ENCODE measurements at regions not wholly inside any gene's neighbourhood (a gene's known extent, or its start where the extent isn't known, plus 50 kb on each side); places are given as distances from the start of the nearest gene placed in this dataset.

DNA sequence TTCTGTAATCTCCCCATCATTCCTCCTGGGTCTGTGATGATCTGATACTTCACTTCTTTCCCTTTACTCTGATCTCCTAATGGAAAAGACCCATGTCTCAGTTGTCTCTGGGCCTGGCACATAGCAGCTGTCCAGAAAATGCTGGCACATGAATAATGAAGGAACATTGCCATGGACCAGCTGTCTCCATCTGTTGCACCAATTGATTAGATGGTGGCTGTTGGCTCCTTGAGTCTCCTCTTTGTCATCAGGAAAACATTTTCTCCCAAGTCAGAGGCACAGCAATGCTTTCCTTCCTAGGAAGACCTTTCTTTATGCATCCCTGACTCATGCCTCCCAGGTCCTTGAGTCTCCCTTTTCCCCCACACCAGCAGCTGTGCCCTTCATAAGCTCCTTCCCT lies 286.2 kb upstream of the CXCR4 start:
- Mint-ChIP-seq H3K27ac (no peak overlapping the region), H3K27me3 (peaks cover 62 to 87% of the 10 kb centered on the region in 2 donors), H3K9me3 (no peaks in the 10 kb centered on the region), H3K36me3 (ENCODE audit: insufficient read depth) (no peaks in the 10 kb centered on the region), H3K4me3 (no peak overlapping the region), H3K4me1 (ENCODE audit: low read depth in 2 of 2) (peaks cover 0 to 3% of the 10 kb centered on the region in 2 donors)
- ATAC-seq (replicated peaks) (no peak), DNase-seq (no peak)

DNA sequence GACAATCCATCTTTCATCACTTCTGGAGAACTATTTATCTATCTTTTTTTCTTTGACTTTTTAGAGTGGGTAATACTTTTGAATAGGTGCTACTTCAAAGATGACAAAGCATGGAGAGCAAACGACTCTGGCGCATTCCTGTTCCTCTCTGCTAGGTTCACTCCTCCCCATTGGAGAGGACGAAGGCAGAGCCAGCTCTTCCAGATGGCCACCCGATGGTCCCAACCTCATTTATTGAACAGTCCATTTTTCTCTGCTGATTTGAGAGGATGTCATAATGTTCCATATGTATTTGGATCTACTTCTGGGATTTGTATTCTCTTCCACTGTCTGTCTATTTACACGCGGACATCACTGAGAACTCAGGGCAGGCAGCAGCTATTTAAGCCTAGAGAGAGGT lies 284.3 kb upstream of the CXCR4 start:
- Mint-ChIP-seq H3K36me3 (ENCODE audit: insufficient read depth) (no peaks in the 10 kb centered on the region), H3K27ac (no peak overlapping the region), H3K9me3 (no peaks in the 10 kb centered on the region), H3K4me3 (no peak overlapping the region), H3K4me1 (ENCODE audit: low read depth in 2 of 2) (no peaks in the 10 kb centered on the region), H3K27me3 (peaks cover 43 to 77% of the 10 kb centered on the region in 2 donors)
- DNase-seq (no peak), ATAC-seq (replicated peaks) (no peak)

GRCh38 chr2:136399667-136400289 lies 281.8 kb upstream of the CXCR4 start:
- no peaks in the 10 kb centered on the region for H3K36me3 Mint-ChIP-seq (ENCODE audit: insufficient read depth)

DNA sequence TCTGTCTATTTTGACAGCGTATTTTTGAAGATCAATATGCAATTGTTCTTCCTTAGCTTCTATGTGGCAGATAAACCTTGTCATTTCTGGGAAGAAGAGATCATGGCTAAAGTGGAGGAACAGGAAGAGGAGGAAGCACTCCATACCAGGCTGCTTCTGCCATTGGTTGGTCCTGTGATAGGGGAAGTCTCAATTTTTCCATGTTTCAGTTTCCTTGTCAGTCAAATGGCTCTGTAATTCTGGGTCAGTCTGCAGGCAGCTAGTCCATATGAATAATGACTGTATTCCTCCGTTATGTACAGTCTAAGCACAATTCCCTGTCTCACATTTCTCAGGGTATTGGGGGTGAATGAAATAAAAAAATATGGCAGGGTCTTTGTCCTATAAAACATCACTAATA lies 277.6 kb upstream of the CXCR4 start:
- Mint-ChIP-seq H3K36me3 (ENCODE audit: insufficient read depth) (no peaks in the 10 kb centered on the region), H3K4me3 (no peak overlapping the region), H3K27me3 (peaks cover 0 to 21% of the 10 kb centered on the region in 2 donors), H3K9me3 (no peaks in the 10 kb centered on the region), H3K27ac (peak overlapping the region in 1 of 2 donors; percentile 9), H3K4me1 (ENCODE audit: low read depth in 2 of 2) (peaks cover 0 to 2% of the 10 kb centered on the region in 2 donors)
- DNase-seq (no peak), ATAC-seq (replicated peaks) (no peak)

More at GRCh38 chr2:136399667-136400289, 281.8 kb upstream of the CXCR4 start:
- H3K4me3 Mint-ChIP-seq: no peak overlapping the region
- no peak for DNase-seq
- H3K9me3 Mint-ChIP-seq: no peaks in the 10 kb centered on the region
- no peaks in the 10 kb centered on the region for H3K4me1 Mint-ChIP-seq (ENCODE audit: low read depth in 2 of 2)
- no peak overlapping the region for H3K27ac Mint-ChIP-seq
- peaks cover 31 to 59% of the 10 kb centered on the region in 2 donors for H3K27me3 Mint-ChIP-seq
- ATAC-seq (replicated peaks): no peak

- Mint-ChIP-seq H3K4me1 (ENCODE audit: low read depth in 2 of 2) (peaks cover 2 to 3% of the 10 kb centered on the region in 2 donors), H3K4me3 (no peak overlapping the region), H3K27ac (no peak overlapping the region), H3K36me3 (ENCODE audit: insufficient read depth) (no peaks in the 10 kb centered on the region), H3K9me3 (no peaks in the 10 kb centered on the region), H3K27me3 (peaks cover 0 to 9% of the 10 kb centered on the region in 2 donors)
- ATAC-seq (replicated peaks): no peak
- no peak for DNase-seq
Measured at GRCh38 chr2:136394136-136395060, 276.4 kb upstream of the CXCR4 start.

DNA sequence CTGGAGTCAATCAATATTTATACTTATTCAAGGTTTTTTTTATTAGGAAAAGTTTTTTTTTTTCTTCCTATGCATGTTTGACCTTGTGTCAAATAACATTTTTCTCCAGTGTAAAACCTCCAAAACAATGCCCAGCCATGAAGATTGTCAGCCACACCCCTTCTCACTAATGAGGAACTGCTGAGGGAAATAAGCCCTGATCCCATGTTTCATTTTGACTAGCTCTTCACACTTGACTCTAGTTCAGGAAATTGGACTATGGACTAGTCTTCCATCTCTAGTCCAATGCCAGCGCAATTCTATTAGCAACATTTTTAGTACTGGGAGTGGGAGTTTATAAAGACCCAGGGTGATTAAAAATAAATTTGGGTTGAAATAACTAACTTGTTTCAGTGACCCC lies 275.6 kb upstream of the CXCR4 start:
- no peak overlapping the region for H3K4me3 Mint-ChIP-seq
- H3K4me1 Mint-ChIP-seq (ENCODE audit: low read depth in 2 of 2): peaks cover 2 to 3% of the 10 kb centered on the region in 2 donors
- ATAC-seq (replicated peaks) (no peak), DNase-seq (no peak)
- H3K9me3 Mint-ChIP-seq: no peaks in the 10 kb centered on the region
- no peak overlapping the region for H3K27ac Mint-ChIP-seq
- H3K27me3 Mint-ChIP-seq: peaks cover 0 to 9% of the 10 kb centered on the region in 2 donors
- H3K36me3 Mint-ChIP-seq (ENCODE audit: insufficient read depth): no peaks in the 10 kb centered on the region

- no peak overlapping the region for H3K4me3 Mint-ChIP-seq
- H3K4me1 Mint-ChIP-seq (ENCODE audit: low read depth in 2 of 2): peaks cover 2 to 3% of the 10 kb centered on the region in 2 donors
- no peak overlapping the region for H3K27ac Mint-ChIP-seq
- no peaks in the 10 kb centered on the region for H3K9me3 Mint-ChIP-seq
- DNase-seq (no peak), ATAC-seq (replicated peaks) (no peak)
- H3K36me3 Mint-ChIP-seq (ENCODE audit: insufficient read depth): no peaks in the 10 kb centered on the region
- H3K27me3 Mint-ChIP-seq: peaks cover 0 to 6% of the 10 kb centered on the region in 2 donors
Measured at GRCh38 chr2:136392897-136393505, 275.1 kb upstream of the CXCR4 start.

DNA sequence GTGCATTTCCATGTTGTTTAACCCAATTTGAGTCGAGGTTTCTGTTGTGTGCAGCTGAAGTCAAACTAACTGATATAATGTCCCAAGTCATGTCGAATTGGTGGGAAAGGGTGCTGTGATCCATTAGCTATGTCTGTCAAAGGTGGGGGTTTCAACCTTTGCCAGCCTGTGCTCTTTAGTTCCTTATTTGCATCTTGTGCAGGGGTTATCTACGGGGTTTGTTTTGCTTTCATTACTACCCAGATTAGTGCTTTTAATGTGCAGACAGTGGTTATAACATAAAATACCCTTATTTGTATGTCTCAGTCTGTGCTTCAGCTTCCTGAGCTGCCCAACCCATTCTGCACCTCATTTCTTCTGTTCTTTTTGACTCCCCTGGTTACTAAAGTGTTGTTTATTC lies 271.9 kb upstream of the CXCR4 start:
- no peak for DNase-seq
- peak; percentile 59 for ATAC-seq (replicated peaks)
- H3K9me3 Mint-ChIP-seq: no peaks in the 10 kb centered on the region
- no peaks in the 10 kb centered on the region for H3K36me3 Mint-ChIP-seq (ENCODE audit: insufficient read depth)
- peaks cover 2 to 3% of the 10 kb centered on the region in 2 donors for H3K4me1 Mint-ChIP-seq (ENCODE audit: low read depth in 2 of 2)
- no peak overlapping the region for H3K4me3 Mint-ChIP-seq
- H3K27me3 Mint-ChIP-seq: no peaks in the 10 kb centered on the region
- H3K27ac Mint-ChIP-seq: peak overlapping the region in 1 of 2 donors; percentile 5

DNA sequence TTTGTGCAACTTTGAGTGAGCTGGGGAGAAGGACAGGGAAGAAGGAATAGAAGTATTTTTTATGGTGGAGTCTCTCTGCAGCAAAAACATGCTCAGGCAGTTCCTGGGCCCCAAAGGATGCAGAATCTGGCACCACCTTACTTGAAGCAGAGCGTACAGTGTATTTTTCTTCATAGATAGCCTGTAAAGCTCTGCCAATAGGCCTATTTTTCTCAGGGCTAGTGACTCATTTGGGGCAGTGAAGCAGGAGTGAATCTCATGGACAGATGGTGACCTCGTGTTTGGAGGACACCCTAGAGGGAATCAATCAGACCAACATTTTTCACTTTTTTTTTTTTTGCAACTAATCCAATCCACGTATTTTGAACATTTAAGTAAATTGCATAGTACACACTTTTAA lies 268.1 kb upstream of the CXCR4 start:
- ATAC-seq (replicated peaks) (no peak), DNase-seq (no peak)
- peaks cover 21 to 36% of the 10 kb centered on the region in 2 donors for H3K4me1 Mint-ChIP-seq (ENCODE audit: low read depth in 2 of 2)
- H3K27ac Mint-ChIP-seq: no peak overlapping the region
- H3K4me3 Mint-ChIP-seq: no peak overlapping the region
- H3K9me3 Mint-ChIP-seq: no peaks in the 10 kb centered on the region
- H3K27me3 Mint-ChIP-seq: no peaks in the 10 kb centered on the region
- H3K36me3 Mint-ChIP-seq (ENCODE audit: insufficient read depth): peaks cover 11% of the 10 kb centered on the region

DNA sequence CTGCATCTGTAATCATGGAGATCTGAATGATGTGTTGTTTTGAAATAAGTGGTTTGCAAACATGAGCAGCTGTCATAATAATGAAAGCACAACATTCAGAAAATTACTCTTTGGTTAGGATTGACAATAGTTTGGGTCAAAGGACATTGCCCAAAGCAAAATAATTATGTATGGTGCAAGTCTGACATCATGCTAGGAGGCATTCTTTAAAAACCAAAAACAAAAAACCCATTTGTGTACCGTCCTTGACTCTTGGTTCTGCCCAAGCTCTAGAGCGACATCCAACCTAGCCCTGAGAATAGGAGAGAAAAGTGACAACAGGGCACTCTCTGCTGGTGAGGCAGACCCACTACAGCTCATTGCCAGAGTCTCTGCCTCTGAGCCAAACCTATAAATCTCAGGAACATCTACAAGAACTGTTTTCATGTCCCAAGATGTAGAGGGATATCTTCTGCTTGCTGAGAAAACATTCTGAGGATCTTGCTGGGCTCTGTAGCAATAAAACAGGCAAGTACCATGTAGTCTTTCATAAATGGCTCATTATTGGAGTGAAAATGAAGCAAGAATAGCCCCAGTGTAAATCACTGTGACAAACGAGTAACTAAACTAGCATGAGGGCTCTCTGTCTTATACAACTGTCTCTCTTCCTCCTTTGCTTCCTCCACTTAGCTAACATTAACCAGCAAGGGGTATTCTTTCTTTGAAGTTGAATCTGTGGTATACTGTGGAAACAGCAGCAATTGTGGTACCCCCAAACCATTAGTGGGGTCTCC lies 266.8 kb upstream of the CXCR4 start:
- no peak overlapping the region for H3K27ac Mint-ChIP-seq
- no peaks in the 10 kb centered on the region for H3K27me3 Mint-ChIP-seq
- no peaks in the 10 kb centered on the region for H3K9me3 Mint-ChIP-seq
- ATAC-seq (replicated peaks) (peak; percentile 61), DNase-seq (peak; percentile 48 to 56 (median 52))
- H3K36me3 Mint-ChIP-seq (ENCODE audit: insufficient read depth): peaks cover 11% of the 10 kb centered on the region
- H3K4me1 Mint-ChIP-seq (ENCODE audit: low read depth in 2 of 2): peaks cover 21 to 33% of the 10 kb centered on the region in 2 donors
- no peak overlapping the region for H3K4me3 Mint-ChIP-seq

DNA sequence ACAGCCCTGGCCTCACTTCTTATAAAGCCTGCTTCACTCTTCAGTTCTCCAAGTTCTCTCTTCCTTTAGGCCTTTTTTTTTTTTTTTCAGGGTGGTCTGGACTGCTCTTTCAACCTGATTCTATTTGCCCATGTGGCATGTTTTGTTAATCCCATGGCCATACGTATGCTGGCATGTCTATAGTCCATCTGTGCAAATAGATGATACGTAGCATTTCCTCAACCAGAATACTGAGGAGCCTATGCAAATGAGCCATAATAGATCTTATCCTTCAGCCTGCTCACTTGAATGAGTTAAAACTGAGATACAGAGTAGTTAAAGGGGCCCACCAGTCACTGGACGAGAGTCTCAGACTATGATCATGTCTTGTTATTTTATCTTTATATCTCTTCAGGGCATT lies 265.2 kb upstream of the CXCR4 start:
- Mint-ChIP-seq H3K9me3 (no peaks in the 10 kb centered on the region), H3K27ac (peak overlapping the region; percentile 87 to 90), H3K4me3 (no peak overlapping the region), H3K36me3 (ENCODE audit: insufficient read depth) (peaks cover 11% of the 10 kb centered on the region), H3K4me1 (ENCODE audit: low read depth in 2 of 2) (peaks cover 21 to 33% of the 10 kb centered on the region in 2 donors), H3K27me3 (no peaks in the 10 kb centered on the region)
- no peak for DNase-seq
- no peak for ATAC-seq (replicated peaks)

DNA sequence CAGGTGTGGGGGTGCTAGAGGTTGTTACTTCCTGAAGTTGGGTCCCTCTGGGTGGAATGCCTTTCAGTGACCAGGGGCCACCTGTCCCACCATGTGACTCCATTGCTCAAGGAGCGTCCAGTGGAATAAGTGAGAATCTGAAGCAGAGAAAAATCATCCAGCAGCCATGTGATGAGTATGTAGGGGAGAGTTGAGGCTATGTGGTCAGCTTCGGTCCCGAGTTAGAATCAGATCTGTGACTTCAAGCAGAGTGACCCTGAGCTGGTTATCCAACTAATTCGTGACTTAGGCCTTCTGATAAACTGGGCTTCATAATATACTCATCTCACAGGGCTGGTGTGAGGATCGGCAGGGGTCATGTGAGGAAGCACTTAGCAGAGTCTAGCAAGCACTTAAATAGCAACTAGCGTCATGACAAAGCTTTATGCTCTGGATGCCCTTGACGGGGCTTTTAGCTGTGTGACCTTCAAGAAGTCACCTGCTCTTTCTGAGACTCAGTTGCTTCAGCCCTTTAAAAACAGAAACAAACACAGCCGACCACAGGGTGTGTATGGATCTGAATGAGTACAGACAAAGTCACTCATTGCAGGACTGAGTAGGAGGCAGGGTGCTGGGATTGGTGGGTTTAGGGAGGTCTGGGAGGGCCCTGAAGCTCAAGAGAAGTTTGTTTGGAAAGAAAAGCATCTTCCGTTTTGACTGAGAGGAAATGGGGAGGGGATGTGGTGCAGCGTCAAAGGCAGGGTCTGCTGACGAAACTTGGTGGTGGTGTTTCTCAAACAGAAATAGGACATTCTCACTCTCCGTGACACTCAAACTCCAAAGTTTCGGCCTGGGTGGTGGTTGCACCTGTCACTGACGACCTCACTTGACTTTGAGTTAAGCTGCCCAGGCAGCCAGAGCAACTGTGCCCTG lies 264.0 kb upstream of the CXCR4 start:
- Mint-ChIP-seq H3K36me3 (ENCODE audit: insufficient read depth) (peaks cover 11% of the 10 kb centered on the region), H3K4me3 (peak overlapping the region; percentile 52 to 66), H3K4me1 (ENCODE audit: low read depth in 2 of 2) (peaks cover 23 to 37% of the 10 kb centered on the region in 2 donors), H3K9me3 (no peaks in the 10 kb centered on the region), H3K27me3 (no peaks in the 10 kb centered on the region), H3K27ac (peak overlapping the region; percentile 87 to 90)
- ATAC-seq (replicated peaks): peak; percentile 75
- peak; percentile 50 to 54 (median 53) for DNase-seq
